HPDE6-E6E7 (cell line): ENCODE measurements at regions not wholly inside any gene's neighbourhood (a gene's known extent, or its start where the extent isn't known, plus 50 kb on each side); places are given as distances from the start of the nearest gene placed in this dataset.

ENCODE experiments used
- DNase-seq: peaks from one replicate; pipeline ENCODE4 v3.0.0; 2011; ENCODE audit warnings: missing footprints; ENCODE audit errors: extremely low spot score

- no peak for DNase-seq
Measured at GRCh38 chr3:55178336-55178735, 250.5 kb upstream of the LRTM1 start.

DNA sequence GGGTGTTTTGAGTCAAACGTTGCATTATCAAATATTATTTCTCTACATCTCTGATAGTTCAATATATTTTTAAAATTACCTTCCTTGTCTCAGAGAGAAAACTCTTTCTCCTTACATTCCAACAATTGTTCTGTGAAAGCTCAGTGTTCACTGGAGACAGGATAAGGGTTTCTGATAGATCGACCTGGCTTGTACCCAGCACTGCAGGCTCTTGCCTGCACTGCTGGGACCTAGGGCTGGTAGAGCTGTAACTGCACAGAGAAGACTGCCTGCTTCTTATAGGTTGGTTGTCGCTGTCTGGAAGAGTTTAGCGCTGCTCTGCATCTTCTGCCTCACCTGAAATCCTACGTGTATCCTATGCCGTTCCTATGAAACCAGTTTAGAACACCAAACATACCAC is 249.9 kb upstream of the LRTM1 start:
- no peak for DNase-seq

- no peak for DNase-seq
Measured at GRCh38 chr3:55175423-55175822, 247.6 kb upstream of the LRTM1 start.

DNA sequence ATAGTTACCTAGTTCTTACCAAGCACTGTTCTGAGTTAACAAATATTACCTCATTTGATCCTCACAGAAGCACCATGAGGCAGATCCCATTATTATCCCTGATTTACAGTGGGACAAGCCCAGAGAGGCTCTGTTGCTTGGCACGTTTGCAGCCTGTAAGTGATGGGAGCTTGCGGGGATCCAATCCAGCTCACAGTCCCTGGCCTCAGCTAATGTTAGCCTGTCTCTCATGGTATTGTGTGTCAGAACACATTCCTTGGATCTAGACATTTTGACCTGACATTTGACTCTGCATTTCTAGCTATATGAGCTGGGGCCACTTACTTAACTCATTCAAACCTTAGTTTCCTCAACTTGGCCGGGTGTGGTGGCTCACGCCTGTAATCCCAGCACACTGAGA is 246.9 kb upstream of the LRTM1 start:
- no peak for DNase-seq

GRCh38 chr3:55173504-55173903 is 245.6 kb upstream of the LRTM1 start:
- no peak for DNase-seq

- DNase-seq: no peak
Measured at GRCh38 chr3:55172913-55173312, 245.1 kb upstream of the LRTM1 start.

DNA sequence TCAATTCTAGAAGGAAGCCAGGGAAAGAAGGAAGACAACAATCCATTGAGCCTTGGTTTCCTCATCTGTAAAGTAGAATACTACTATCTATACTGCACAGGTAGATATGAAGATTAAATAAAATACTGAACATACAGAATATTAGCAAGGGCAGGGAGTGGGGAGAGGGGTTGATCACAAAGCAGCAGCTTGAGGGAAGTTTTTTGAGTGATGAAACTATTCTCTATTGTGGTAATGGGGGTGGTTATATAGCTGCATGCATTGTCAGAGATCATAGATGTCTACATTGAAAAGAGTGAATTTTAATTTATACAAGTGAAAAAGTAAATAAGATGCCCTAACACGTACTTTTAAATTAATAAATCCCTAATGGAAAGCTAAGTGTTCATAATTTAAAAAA is 242.6 kb upstream of the LRTM1 start:
- DNase-seq: no peak

DNA sequence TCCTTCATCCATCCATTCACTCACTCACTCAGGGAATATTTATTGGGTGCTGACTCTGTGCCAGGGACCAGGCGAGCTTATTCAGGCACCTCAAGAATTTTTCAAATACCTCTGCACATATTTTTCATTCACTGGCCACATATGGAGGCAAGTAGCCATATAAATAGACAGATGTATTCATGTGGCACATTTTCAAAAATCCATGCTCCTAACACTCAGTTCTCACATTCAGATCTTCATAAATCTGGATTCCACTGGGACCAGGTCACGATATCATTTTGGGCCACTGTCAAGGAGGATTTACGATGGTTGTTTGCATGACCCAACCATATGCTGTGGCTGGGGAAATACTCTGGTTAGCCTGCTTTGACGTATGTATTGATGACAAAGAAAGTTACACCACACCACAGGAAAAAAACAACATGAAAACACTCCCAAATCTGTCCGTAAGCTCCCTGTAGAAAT is 241.8 kb upstream of the LRTM1 start:
- no peak for DNase-seq

GRCh38 chr3:55169161-55169560 is 241.3 kb upstream of the LRTM1 start:
- DNase-seq: no peak

DNA sequence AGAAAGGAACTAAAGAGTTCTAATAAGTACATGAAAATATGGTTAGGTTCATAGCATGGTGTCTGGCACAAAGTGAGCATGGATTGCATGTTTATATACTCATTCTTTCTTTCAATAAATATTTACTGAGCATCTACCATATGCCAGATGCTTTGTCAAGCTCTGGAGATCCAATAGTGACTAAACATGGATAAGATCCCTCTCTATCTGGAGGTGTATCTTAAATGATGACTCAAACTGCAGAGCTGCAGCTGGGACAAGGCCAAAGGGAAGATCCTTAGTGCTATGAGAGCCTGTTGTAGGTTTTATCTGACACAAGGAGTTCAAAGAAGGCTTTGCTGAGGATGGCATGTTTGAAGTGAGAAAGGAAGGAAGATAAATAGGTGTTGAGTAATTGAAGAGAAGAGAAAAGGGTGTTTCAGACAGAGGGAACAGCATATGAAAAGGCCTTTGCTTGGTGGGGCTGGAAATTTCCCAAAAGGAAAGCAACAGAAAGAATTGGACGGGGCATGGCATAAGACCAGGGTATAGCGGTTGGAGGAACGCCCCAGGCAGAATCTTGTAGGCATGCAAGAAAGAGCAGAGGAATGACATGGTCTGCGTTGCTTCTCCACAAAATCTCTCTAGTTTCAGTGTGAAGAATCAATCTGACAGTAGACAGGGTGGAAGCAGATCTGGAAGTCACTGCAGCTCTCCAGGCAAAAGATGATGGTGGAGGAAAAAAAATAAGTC is 239.9 kb upstream of the LRTM1 start:
- DNase-seq: no peak

DNA sequence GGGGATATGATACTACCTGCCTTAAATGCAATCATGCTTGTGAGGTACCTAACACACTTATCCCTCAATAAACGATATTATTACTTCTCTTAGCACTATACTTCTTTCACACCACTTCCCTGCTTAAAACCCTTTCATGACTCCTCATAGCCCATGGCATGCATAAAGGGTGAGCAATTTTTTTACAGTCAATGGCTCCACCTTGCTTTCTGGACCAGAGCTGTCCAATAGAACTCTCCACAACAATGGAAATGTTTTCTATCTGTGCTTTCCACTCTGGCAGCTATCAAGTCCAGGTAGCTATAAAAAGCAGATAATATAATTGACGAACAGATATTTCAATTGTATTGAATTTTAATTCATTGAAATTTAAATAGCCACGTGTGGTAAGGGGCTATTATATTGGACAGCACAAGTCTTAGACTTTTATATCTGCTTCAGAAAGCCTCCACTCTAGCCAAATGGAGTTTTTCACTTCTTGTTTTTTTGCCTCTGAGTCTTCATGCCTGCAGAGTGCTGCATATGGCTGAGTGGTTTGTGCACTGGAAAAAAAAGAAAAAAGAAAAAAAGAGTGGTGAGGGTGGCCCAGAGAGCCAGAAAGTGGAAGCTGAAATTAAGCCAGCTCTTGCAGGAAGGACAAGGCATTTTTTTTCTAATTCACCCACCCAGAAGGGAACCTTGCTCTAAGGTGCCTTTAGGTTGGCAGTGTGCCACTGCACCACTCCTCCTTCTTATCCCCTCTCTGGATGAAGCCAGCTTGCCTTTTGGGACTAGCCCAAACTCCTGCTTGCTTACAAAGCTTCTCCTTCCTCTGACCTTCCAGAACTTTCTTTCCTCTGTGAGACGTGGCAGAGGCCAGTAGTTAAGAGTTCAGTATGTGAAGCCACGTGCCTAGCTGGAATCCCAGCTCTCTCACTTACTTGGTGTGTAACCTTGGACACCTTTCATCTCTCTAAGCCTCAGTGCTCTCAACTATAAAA is 239.0 kb upstream of the LRTM1 start:
- no peak for DNase-seq

DNA sequence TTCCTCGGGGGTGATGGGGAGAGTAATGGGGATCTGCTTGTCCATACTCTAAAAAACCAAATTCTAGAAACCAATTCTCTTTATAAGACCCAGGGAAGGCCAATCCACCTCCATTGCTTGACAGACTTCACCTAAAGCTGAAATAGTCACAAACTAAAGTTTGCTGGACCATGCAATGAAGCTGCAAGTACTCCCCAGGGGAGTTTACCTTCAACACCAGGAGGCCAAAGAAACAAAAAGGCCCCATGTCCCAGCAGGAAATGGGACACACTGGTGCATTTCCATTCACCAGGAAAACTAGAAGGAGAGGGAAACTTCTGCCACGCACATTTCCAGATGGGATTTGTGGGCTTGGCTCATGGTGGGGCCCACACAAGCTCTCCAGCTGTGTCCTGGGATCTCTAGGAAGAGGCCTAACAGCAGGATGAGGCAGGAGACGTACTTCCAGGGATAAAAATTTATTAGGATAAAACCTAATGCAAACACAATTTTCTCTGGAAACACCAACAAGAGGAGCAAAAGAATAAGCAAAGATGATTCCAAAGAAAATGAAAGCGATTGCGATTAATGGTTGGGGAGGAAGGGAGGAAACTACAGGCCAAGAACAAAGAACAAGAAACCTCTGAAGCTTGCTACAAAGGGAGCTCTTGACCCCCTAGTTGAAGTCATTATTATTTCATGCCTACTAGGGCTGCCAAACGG is 238.0 kb upstream of the LRTM1 start:
- no peak for DNase-seq

- no peak for DNase-seq
Measured at GRCh38 chr3:55165278-55165677, 237.4 kb upstream of the LRTM1 start.

DNA sequence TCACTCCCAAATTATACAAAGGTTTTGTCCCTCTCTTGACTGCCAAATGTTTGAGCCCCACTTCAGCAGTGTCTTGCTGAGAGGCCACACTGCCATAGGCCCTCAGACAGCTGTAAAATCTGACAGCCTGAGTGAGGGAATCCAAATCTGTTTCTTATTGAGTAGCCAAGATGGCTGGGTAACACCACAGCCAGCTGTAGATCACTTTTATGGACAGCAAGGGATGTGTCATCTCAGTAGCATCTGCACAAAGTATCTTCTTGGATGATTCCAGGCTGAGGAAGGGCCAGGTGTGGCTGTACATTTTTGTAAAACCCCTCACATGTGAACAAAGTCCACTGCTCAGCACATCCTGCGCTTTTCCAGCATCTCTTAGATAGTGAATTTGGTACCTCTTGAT is 237.0 kb upstream of the LRTM1 start:
- no peak for DNase-seq

DNA sequence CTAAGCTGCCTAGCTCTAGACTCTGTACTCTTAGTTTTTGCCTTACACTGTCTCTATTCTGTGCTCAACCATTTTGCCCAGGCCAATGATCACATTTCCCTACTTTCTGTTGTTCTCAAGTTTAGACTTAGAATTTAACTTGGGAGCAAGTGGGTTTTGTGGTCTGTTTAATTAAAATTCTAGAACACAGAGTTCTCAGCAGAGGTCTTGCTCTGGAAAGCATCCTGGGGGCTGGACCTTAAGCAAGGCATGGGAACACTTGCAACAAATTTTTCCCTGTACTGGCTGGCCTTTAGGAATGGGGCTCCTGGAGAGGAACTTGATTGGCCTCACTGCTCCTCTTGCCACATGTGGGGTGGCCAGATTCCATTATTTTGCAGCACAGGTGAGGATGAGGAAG is 236.3 kb upstream of the LRTM1 start:
- DNase-seq: no peak

- no peak for DNase-seq
Measured at GRCh38 chr3:55163421-55163820, 235.6 kb upstream of the LRTM1 start.

DNA sequence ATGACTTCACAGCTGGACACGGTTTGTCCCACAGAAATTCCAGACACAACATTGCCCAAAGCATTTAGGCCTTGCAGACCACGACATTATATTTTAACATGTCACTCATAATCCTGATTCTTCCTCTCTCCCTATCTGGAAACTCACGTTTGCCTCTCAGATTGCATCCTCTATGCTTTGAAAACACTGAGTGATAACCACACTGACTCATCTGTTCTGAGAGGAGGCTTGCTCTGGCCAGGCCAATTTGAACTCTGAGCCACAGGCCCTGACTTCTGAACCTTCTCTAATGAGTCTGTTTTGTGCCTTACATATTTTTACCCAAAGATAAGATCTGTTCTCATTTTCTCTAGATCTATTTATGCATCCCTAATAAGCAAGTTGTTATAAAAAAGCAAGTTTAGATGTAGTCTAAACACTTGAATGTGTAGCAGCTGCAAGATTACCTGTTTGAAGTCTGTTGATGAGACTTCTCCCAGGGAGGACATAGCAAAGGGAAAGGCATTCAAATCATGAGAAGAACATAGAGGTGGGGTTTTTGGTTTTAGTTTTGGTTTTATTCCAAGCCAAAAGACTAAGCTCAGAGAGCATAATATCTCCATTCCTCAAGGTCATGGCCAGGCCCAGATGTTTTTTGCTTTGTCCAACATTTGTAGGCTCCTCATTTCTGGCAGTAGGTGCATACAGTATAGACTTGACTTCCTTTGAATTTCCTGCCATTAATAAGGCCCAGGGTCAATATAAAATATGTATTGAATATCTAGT is 234.4 kb upstream of the LRTM1 start:
- DNase-seq: no peak

DNA sequence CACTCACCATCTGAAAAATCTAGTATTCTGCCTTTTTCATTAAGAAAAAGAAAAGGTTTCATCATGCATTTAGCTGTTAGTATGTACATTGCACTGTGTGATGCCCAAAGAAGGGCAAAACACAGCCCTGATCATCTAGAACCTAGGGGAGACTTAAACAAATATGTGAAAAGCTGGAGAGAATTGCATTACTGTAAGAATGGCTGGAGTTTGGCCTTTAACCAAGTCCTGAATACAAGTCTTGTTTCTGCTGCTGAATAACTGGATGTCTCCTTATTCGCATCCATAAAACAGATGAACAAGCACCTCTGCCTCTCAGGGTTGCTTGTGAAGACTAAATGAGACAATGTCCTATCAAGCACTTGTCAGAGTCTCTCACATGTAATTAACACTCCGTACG is 233.4 kb upstream of the LRTM1 start:
- no peak for DNase-seq

GRCh38 chr3:55160241-55160983 is 232.6 kb upstream of the LRTM1 start:
- no peak for DNase-seq

DNA sequence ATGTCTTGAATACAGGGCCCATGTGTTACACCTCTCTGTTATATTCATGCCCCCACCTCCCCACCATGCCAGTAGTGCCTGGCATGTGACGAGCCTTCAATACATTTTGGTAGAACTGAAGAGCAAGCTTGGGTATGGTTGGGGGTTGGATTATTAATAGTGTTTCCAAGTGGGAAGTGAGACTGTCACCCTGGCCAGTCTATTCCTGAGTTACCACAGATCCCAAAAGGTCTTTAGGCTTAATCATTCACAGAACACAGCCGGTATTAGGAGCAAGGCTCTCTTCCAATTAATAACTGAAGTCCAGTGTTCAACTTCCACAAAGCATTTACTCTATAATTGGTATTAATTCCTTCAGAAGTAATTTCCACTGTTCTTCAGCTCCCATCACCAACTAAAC is 231.9 kb upstream of the LRTM1 start:
- DNase-seq: no peak

- no peak for DNase-seq
Measured at GRCh38 chr3:55159016-55159415, 231.2 kb upstream of the LRTM1 start.
